Stimulated activated CD8-positive, alpha-beta memory T cell treated with anti-CD3 and anti-CD28 coated beads, Interleukin-12 subunit alpha, Interleukin-12 subunit beta, amount 100 ng/mL, for 1 hour (primary cell): ENCODE measurements at regions not wholly inside any gene's neighbourhood (a gene's known extent, or its start where the extent isn't known, plus 50 kb on each side); places are given as distances from the start of the nearest gene placed in this dataset.
"Not testable (repeated sequence)": the region's sequence is repeated elsewhere in the genome, so short reads cannot be mapped to it uniquely, and the experiment has no call there.

ENCODE experiments used
- DNase-seq: peaks from one replicate; pipeline ENCODE4 v3.0.0-alpha.2; 2020; ENCODE audit warnings: low read depth

DNA sequence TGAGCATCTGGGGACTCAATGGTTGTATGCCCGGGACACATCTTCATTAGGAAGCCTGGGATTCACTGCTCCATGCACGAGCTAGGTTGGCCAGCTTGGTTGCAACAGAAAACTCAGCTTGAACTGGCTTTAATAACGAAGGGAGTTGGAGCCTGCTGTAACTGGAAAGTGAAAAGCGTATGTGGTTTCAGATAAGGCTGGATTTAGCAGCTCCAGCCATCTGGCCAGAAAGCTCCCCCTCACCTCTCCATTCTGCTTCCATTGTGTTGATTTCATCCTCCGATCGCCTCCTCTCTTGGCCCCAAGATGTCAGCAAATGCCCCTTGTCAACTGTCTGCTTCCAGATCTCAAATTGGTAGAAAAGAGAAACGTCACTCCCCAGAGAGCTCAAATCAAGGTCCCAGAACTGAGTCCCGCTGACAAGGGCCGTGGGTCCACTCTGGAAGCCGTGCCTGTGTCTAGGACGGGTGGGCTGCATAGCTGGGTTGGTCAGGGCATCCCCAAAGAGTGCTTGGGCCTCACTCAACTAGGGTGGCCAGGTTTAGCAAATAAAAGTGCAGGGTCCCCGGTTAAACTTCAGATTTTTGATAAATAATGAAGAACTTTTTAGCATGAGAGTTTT is 117.0 kb upstream of the PMEPA1 start:
- DNase-seq = no peak

DNA sequence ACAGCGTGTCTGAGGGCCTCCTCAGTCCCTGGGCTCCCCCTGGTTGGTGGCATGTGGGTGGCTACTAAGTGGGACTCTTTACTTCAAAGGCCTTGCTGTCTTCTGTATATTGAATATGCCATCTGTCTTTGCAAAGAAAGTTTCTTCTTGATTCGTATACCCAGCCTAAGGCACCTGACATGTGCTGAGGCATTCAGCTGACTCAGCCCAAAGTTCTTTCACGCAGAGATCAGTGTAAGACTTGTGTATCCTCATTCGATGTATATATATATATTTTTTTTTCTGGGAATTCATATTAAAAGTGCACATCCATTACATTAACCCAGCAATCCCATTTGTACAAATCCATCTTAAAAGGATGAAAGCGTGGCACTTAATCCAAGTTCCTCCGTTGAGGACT is 115.1 kb upstream of the PMEPA1 start:
- DNase-seq = no peak

DNA sequence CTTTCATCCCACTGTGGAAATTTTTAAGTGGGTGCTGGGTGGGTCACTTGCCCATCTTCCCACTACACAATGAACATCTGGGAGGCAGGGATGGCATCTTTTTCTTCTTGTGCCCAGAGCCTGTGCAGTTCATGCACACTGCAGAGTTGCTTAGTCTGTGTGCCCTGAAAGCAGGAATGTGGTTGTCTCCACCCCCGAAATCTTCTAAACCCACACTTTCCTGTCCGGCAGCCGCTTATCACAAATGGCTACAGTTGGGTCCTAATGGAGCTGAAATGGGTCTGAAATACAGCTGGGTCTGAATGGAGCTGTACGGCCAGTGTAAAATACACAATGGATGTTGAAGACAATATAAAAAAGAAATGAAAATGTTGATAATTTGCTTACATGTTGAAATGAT is 112.1 kb upstream of the PMEPA1 start:
- DNase-seq = no peak

DNA sequence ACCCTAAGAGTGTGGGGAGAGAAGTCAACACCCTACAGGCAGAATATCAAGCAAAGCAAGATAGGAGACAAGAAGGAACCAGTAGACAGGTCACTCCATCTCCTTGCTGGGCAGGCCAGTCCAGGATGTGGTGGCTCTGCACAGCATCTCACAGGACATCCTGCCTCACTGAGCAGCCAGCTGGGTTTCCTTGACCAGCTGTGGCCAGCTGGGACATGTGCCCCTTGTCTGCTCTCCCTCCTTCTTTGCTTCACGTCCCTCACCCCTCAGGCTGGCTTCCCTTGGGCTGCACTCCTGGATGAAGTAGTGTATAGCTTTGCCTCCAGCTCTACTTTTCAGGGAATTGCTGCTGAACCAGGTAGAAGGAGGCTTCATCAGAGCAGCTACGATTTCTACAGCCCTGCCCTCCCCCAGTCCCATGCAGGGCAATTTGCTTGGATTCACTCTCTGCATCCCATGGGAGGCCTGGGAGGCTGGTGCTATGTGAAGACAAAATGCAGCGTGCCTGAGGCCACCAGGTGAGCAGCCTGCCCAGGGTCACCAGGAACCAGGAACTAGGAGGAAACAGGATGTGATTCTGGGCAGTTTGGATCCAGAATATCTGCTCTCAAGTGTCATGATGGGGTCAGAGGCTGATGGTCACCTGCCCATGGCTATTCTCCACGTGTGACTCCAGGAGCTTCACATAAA is 110.0 kb upstream of the PMEPA1 start:
- DNase-seq = no peak

DNA sequence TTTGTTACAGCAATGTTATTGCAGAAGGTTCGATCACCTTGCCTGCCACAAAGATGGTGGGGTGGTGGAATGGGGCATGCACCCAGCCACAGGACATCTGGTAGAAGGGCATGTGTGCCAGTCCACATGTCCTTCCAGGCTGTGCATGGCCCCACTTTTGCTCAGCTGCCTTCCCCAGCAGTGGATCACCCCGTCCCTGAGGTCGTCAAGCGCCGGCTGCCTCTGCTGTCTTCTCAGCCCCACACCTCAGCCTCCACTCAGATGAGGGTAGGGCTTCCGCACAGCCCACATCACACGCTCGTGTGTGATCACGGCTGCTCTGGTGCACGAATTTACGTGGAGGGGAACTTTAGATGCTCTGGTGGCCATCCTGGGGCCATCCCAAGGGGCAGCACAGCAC is 109.5 kb upstream of the PMEPA1 start:
- DNase-seq = no peak

DNA sequence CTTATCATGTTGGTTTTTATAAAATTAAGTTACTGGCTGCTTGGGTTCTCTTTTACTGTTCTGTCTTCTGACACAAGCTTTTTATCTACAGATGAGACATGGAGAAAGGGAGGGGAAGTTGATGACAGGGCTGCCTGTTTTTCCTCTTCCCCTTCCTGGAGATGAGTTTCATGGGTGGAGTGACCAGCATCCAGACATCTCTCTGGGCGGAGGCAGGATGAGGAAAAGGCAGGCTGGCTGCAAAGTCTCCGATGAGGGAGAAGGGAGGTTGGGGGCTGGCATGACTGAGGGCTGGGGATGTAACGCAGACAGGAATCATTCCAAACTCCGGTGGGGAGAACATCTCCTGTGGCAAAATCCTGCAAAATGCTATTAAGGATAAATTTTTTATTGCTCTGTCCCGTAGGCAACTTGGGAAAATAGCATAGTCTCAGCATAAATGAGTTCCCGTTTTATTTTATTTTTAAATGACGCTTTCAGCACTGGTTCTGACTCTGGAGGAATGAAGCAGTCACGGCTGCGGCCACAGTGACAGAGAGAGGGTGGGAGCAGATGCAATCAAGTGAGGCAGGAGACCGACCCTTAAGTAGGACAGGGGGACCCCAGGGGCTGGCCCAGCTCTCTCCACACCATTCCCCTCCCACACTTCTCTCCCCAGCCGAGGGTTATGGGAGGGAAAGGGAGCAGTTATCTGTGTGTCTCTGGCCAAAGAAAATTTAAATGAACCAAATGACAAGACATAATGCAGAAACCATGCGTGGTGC is 108.8 kb upstream of the PMEPA1 start:
- no peak for DNase-seq

DNA sequence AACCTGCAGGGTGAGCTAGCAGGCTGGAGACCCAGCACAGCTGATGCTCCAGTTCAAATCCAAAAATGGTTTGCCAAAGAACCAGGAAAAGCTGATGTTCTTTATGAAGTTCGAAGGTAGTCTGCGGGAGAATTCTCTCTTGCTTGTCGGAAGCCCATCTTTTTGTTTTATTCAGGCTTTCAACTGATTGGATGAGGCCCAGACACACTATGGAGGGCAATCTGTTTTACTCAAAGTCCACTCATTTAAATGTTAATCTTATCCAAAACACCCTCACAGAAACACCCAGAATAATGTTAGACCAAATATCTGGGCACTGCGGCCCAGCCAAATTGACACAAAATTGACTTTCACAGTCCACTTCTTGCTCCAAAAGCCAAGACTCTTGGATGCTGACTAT is 105.6 kb upstream of the PMEPA1 start:
- DNase-seq = no peak

DNA sequence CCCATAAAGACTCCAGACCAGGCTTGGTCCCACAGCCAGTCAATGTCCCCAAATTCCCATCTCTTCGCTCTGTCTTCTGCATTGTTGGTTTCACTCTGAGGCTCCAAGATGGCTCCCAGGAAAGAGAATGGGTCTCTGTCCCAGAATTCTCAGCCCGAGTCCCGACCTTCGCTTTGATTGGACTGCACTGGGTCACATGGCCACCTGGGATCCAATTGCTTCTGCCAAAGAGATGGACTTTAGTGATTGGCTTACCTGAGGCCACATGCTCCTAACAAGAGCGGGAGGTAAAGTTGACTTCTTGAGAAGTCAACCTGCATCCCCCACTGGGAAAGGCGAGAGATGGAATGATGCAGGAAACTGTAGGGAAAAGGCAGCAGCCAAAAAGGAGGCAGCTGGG is 104.7 kb upstream of the PMEPA1 start:
- no peak for DNase-seq

DNA sequence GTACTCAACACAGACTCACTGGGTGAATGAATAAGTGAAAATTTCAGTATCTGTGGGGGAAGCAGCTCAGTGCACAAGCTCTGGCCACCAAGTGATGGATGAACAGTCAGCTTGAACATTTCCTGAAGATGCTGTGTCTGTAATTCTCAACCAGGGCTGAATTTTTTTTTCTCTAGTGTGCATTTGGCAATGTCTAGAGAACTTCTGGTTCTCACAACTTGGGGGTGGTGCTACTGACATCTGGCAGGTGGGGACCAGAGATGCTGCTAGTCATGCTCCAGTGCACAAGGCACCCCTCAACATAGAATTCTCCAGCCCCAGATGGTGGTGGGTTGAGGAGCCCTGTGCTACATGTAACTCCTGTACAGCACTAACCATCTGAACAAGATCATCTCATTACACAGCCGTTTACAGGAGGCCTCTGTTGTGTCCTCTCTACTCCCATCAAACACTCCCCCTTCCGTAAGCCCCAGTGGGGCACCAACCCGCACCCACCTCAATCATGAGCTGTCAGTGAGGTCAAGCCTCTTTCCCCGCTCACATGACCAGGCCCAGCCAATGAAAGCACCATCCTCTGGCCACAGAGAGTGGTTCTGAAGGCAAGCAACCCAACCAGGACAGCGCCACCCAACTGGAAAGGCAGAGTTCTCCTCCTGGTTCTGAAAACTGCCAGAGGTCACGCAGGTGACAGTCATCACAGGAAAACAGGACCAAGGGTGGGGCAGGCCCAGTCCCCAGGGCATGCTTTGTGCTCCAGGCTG is 103.9 kb upstream of the PMEPA1 start:
- no peak for DNase-seq

DNA sequence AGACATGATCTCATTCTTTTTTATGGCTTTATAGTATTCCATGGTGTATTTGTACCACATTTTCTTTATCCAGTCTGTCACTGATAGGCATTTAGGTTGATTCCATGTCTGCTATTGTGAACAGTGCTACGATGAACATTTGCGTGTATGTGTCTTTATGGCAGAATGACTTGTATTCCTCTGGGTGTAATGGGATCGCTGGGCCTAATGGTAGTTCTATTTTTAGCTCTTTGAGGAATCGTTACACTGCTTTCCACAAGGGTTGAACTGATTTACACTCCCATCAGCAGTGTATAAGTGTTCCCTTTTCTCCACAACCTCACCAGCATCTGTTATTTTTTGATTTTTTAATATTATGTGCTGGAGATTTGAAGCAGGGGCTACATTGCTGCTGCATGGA is 102.8 kb upstream of the PMEPA1 start:
- not testable (repeated sequence) for DNase-seq

DNA sequence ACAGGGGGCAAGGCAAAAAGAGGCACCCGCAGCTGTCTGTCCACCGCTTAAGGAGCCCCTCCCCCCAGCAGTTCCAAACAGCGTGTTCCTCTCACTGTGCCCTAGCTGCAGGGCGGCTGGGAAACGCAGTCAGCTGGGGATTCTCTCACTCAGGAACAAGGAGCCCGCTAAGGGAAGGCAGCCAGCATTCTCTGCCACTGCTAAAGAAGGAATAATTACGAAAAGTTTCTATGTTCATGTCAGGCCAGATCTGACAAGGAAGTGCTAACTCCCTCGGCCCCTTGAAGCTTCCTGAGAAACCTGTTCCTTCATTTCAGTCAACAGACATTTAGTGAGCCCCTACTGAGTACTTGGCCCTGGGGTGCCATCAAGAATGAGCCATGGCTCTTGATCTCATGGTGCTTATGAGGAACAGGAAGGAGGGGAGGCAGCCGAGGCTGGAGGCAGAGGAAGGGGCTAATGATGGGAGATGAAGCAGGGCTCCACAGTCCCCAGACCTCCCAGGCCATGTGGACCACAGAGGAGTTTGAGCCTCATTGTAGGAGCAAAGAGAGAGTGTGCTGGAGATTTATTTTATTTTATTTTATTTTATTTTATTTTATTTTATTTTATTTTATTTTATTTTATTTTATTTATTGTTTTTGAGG is 101.7 kb upstream of the PMEPA1 start:
- DNase-seq = no peak

DNA sequence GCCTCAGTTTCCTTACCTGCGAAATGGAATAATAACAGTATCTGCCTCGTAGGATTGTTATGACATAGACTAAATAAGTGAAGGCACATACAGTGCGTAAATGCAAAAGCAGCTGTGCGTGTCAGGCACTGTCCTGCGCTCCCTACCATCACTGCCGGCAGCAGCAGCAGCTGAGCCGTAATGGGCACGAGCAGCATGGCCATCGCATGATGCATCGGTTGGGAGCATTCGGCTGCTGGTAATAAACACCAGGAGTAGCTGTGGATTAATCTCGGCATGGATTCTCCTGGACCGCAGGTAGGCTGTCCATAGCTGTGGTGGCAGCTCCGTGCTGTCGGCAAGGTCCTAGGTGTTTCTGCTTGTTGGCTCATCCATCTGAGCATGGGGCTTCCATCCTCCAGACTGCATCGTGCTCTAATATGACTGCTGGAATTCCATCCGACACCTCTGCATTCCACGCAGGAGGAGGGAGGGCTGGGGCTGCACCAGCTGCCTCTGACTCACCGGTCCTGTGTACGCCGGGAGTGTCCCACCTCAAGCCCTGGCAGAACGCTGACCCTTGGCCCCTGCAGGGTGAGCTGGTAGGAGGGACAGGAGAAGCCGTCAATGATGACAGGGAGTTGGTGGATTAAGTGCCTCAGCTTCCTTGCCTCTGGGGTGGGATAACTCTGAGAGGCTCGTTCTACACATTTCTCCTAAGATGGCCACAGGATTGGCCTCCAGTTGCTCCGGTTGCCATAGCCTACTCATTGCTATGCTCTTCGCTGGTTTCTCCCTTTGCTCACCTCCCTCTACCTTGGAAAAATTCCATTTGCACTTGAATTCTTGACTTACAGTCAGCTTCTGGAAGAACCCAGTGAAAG is 100.9 kb upstream of the PMEPA1 start:
- no peak for DNase-seq

DNA sequence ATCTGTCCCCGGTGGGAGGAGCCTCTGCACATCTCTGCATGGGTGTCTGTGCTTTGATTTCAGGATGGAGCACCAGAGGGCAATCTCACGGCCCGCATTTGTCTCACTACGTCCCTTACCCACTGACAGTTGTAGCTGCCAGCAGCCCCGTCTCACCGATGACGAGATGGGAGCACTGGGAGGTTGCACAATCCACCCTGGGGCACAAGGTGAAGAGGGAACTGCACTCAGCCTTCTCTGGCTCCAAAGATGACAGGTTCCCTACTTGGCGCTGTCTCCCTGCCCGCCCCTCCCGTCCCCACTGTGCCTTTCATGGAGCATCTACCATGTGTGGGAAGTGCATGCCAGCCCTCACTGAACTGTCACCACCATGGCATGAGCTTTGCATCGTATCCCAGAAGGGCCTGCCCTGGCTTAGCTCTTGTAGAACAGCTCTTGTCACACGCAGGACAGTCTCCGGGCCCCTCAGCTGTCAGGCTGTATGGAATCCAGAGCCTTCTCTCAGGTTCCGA is 99.9 kb upstream of the PMEPA1 start:
- DNase-seq = no peak

DNA sequence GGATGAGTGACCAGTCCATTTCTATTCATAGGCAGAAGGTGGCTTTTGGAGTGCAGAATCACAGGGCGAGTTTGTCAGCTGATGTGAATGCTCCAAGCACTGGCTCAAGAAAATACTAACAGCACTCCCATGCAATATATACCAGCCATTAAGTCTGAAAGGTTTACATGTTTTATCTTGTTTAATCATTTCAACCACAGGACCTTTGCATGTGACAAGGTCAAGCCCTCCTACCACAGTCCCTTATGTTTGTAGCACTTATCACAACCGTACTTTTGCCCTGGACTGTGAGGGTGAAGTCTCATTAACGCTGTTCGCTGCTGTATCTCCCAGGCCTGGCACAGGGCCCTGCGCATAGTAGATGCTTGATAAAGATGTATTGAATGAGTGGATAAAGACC is 99.3 kb upstream of the PMEPA1 start:
- DNase-seq = no peak

DNA sequence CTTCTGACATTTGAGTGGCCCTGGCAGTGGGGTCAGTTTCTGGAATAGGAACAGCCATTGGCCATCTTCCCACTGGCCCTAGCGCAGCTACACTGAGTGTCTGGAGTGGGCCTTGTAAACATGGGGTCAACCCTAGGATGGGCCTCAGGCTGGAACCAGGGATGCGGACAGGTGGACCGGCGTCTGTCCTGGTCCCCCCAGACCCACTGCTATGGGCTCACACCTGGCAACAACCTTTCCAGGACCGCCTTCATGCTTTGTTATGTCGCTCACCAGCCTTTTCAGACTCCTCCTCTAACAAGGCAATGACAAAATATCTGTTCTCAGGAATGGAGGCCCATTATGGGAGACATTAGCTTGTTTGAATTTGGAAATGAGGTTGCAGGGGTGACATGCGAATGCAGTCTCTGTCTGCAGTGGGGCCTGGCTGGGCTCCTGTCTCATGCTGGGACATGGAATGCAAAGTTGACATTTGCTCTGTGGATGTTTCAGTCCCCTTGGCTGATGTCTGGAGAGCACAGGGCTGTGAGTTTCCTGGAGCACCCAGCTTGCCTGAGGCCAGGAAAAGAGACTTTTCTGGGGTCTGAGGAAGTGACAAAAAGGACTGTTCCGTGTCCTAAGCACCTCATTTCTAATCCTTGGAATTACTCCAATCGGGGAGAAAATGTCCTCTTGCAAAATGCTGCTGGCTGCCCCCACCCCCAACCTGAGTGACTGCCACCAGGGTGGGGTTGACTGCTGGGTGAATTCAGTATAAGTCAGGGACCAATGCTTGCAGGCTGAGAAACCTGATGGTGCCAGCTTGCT is 98.7 kb upstream of the PMEPA1 start:
- no peak for DNase-seq

DNA sequence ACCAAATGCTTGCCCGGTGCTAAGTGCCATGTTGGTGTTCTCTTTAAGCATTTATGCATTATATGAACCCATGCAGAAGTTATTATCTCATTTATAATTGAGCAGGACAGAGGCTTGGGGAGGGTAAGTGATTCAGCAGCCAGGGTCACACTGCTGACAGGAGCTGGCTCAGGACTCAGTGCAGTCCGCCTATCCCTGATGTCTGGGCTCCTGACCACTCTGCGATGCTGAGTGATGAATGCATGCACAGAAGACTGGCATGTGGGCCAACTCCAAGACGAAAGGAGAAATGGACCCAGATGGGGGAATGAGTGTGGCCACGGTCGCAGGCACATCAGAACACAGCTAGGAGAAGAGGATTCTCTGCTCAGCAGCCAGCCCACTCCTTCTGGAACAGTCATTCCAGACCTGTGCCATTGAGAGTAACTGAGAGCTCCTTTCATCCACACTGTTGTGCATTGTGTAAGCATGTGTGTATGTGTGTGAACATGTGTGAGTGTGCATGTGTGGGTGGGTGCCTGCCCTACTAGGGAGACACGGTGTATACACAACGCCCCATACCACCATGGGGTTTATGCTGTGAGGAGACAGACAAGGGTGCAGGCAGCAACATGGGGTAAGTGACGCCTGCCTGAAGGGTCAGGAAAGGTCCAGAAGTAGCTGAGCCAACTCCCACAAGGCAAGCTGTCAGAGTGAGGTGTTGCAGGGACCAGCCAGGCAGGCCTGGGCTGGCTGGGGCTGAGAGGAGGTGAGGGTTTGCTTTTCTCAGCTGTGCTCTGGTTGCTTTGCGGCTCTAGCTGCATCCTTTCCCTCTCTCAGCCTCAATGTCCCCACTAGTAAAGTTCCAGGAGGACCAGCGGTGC is 97.8 kb upstream of the PMEPA1 start:
- DNase-seq = no peak

DNA sequence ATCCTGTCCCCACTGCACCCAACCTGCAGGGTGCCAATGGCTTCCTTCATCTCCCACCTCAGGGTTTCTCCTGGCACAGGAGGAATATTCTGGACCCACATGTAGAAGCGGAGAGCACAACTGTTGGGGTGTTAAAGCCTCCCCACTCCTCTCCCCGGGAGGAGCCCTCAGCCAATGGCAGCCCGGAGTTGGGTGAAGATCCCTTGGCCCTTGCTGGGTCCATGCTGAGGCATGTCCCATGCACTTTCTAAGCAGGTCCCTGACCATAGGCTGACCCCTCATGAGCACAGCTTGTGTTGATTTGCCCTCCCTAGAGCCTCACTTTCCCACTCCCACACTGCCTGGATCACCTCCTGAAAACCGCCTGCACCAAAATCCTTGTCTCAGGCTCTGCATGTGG is 97.2 kb upstream of the PMEPA1 start:
- no peak for DNase-seq

DNA sequence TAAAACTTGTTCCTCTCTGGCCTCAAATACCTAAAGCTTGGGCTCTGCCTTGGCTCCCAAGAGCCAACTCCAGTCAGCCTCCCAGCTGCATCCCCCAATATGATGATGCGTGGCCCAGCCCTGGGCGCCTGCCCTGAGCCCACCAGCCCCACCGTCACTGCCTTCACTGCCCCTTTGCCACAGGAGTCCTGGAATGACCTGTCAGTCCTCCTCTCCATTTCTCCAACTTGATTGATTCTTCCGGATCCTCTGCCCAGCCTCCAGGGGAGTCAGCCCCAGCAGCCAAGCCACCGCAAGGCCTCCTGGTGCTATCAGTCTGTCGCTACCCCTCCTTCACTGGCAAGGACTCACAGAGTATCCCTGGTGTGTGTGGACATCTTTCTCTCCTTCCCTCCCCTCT is 96.7 kb upstream of the PMEPA1 start:
- DNase-seq = no peak

DNA sequence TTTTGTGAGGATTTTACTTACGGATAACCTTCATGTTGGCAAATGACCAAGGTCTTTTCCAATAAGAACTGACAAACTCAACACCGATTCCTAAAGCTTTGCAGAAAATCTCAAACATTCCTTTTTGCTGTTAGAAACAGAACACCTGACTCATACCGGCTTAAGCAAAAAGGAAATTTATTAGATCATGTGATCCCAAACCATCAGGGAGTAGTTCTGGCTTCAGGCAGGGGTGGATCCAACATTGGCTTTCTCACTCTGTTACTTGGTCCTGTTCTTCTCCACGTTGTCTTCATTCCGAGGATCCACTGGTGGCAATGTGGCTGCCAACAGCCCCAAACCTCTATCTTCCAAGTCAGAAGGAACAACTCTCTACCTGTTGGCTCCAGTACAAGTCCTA is 95.9 kb upstream of the PMEPA1 start:
- no peak for DNase-seq
